ELF-1 (cell line): ENCODE measurements at regions not wholly inside any gene's neighbourhood (a gene's known extent, or its start where the extent isn't known, plus 50 kb on each side); places are given as distances from the start of the nearest gene placed in this dataset.
"Not testable (repeated sequence)": the region's sequence is repeated elsewhere in the genome, so short reads cannot be mapped to it uniquely, and the experiment has no call there.

Experiments used
- DNase-seq: peaks from one replicate; pipeline ENCODE4 v3.0.0-alpha.2; 2016; ENCODE audit warnings: low read depth, low spot score

DNA sequence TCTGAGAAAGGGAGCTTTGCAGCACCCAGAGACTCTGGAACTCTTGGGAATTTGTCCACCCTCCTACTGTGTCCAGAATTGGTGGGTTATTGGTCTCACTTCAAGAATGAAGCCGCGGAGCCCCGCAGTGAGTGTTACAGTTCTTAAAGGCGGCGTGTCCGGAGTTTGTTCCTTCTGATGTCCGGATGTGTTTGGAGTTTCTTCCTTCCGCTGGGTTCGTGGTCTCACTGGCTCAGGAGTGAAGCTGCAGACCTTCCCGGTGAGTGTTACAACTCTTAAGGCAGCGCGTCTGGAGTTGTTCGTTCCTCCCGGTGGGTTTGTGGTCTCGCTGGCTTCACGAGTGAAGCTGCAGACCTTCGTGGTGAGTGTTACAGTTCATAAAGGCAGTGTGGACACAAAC lies 824.7 kb downstream of the LRRTM4 start:
- DNase-seq = not testable (repeated sequence)

GRCh38 chr2:76692908-76693307 lies 829.3 kb downstream of the LRRTM4 start:
- peak; percentile 61 for DNase-seq

- DNase-seq = no peak
Measured at GRCh38 chr2:76688732-76689131, 833.4 kb downstream of the LRRTM4 start.

- no peak for DNase-seq
Measured at GRCh38 chr2:76687923-76688322, 834.3 kb downstream of the LRRTM4 start.

DNA sequence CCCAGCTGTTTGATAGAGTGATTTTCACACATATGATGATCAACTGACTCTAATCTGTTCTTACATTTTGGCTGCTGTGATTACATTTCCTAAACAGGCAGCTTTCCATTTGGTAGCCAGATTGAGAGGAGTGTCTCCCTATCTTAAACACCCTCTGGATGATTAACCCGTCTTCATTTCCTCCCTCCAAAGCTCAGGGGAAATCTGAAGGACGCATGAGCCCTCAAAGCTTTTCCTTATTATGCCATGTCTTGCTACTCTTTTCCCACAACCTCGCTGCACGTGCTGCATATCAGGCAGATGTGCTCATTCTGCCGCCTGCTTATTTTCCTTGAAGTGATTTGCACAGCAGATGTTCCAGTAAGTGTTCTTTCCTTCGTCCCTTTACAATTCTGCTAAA lies 837.4 kb downstream of the LRRTM4 start:
- DNase-seq = no peak

DNA sequence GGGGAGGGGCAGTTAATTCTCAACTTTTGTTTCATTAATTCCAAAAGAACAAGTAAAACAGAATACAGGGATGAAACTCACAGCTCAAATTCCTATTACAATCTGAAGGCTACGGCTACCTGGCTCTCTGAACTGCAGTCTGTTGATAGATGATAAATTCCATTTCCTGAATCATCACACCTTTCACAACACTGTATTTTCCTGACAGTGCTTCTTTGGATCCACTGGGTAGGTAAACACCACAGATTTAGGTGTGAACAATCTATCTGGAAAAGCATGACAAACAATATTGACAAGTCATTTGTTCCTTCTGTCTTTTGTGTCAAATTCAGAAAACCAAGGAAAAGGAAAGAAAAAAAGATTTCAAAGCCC lies 843.2 kb downstream of the LRRTM4 start:
- no peak for DNase-seq

GRCh38 chr2:76678383-76679024 lies 843.7 kb downstream of the LRRTM4 start:
- DNase-seq = no peak

DNA sequence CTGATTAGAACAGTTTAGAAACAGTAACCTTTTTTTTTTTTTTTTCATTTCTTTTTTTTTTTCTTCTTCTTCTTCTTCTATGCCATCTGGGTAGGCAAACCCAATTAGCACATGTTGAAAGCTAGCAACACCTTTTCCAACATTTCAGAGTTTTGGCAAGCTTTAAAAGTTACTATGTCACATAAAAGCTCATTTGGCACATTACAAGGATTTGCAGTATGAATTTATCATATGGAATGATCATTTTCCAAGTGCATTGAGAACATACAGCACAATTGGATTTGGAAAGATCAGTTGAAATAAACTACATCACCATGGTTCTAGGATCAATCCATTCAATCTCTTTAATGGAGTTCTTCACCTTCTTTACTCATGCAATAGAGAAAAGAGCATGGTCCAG lies 847.0 kb downstream of the LRRTM4 start:
- DNase-seq = no peak

DNA sequence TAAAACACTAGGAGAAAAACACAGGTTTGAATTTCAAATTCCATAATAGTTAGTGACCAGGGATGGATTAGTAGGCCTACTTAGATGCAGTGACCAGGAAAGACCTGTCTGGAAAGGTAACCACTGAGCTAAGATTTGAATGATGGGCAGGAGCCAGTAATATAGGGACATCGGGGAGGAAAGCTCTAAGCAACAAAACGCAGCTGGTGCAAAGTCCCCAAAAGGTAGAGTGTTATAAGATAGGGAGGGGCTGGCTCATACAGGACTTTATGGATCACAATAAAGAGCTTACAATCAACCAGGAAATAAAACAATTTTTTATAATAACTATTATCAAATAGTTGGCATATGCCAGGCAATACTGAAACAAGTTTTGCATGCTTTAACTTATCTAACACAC lies 849.4 kb downstream of the LRRTM4 start:
- no peak for DNase-seq

GRCh38 chr2:76669966-76670465 lies 852.2 kb downstream of the LRRTM4 start:
- DNase-seq = no peak

DNA sequence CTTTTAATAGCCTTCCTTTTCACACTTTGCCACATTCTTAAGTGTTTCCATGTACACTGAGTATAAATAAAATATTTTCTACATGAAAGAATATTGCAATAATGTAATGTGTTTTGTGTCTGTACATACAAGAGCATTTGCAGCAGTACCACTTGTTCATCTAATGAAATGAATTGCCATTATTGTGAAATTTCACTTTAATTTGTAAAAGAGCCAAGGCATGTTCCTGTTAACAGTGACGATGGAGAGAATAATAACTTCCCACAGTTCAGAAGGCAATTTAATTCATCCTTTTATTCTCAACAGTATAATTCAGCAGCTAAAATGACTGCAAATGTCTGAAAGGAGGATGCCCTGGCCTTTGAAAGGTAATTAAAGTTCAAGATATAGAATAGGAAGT lies 853.9 kb downstream of the LRRTM4 start:
- DNase-seq = no peak

- DNase-seq = no peak
Measured at GRCh38 chr2:76667821-76668271, 854.3 kb downstream of the LRRTM4 start.

DNA sequence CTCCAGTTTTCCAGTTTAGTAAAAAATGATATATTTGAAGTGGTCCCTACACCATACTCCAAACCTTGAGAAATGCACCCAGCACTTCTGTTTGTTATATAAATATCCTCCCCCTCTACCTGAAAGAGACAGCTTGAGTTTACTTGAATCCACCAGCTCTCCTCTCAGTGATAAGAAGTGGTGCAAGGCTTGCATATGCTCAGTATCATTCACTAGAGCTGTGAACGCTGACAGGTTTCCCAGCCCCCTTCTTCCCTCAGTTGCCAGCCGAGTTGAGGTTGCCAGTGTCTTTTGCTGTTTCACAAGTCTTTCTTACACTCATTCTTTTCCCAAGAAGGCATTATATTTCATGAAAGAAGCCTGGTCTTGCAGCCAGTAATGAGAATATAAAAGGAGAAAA lies 880.0 kb downstream of the LRRTM4 start:
- DNase-seq = peak; percentile 19

GRCh38 chr2:76641506-76641905 lies 880.7 kb downstream of the LRRTM4 start:
- no peak for DNase-seq

DNA sequence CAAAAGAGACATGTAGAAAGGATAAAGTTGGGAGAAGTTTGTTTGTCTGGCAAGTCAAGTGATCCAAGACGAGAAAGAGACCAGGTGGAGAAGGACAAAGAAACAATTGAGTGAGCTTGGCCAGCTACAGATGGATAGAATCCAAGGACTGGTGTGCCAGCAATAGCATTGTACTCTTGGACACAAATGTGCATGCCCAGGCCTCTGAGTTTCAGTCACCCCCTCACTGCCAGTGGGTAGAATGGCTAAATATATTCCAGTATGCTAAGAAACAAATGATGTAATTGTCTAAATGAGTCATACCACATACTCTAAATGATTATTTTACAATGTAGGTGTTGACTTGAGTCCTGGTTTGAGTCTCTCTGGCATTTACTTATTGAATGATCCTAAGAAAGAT lies 881.3 kb downstream of the LRRTM4 start:
- DNase-seq = no peak

DNA sequence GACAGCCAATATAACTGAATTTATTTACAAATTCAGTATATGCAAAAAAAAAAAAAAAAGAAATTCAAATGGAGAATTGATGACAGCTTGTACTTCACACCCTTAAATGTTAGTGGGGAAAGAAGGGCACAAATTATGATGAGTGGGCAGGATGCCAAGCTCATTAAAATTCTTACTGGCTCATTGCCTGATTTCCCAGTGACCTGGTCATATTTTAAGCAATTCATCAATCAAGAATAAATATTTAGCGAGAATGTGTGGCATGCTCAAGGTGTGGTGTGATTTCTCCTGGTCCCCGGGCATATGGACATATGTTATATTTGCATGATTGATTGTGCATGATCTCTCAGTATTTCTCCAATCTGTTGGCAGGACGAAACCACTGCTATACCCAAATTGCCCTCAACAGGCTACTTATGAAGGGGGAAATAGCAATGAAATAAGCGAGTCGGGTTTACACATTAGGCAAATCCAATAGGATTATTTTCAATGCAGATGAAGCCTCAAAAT lies 883.0 kb downstream of the LRRTM4 start:
- no peak for DNase-seq

- DNase-seq = no peak
Measured at GRCh38 chr2:76633276-76633921, 888.8 kb downstream of the LRRTM4 start.

- no peak for DNase-seq
Measured at GRCh38 chr2:76625101-76625500, 897.1 kb downstream of the LRRTM4 start.

DNA sequence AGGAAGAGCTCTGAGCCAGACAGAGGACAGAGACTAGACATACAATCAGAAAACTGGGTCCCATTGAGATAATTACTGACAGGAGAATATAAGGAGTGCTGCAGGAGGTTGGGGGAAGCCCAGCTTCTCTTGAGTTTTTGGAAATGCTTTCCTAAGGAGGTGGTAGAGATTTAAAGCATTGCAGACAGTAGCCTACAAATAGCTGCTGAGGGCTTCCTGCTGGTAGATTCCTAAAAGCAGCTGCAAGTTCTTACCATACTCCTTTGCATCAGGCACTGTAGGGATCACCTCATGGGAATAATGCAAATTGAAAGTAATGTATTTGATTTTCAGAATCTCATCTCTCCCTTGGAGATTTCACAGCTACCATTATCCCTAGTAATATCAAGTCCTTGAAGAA lies 902.6 kb upstream of the GCFC2 start:
- no peak for DNase-seq

DNA sequence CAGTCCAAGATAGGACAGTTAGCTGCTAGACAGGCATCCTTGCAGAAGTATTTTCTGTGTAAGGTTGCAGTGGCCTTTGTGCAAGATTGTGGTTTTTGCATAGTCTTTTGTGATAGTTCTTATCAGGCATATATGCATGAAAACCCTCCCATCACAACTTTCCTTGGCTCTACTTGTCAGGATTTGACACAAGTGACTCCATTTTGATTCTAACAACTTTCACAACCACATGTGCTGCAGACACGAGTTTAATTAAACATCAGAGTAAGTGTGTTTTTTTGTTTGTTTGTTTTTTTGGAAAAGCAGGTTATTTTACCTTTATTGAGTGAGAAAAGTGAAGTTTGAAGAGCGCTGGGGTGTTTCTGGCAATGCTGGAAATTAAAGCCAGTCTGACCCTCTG lies 902.0 kb upstream of the GCFC2 start:
- DNase-seq = no peak

DNA sequence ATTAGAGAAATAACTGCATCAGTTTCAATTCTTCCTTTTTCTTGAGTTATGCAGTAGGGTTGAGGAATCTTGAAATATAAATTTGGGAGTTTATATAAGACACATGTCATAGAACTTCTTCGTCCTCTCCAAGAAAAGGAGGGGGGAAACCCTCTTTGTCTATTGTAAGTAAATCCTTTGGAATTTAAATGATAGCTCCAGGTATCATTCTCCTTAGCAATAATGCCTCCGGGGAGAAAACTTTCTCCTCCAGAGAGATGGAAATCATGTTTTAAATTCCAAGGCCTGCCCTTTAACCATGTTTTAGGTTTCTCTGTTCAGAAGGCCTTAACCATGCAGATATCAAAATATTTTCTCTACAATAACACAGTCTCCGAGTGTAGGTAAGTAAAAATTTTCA lies 899.7 kb upstream of the GCFC2 start:
- no peak for DNase-seq

- peak; percentile 88 for DNase-seq
Measured at GRCh38 chr2:76599732-76600368, 889.1 kb upstream of the GCFC2 start.

- no peak for DNase-seq
Measured at GRCh38 chr2:76584474-76584873, 873.8 kb upstream of the GCFC2 start.
